ENCODE measurements at regions not wholly inside any gene's neighbourhood (a gene's known extent, or its start where the extent isn't known, plus 50 kb on each side); places are given as distances from the start of the nearest gene placed in this dataset.
A peak's percentile ranks its signal among the peaks of the same experiment; 100 is the strongest.

- Histone ChIP-seq H3K27me3 (replicated peaks; ENCODE audit: insufficient read depth) (no peaks in the 10 kb centered on the region), H3K27ac (no peak overlapping the region), H3K4me1 (ENCODE audit: control insufficient read depth in 1 of 2, low read depth in 2 of 2) (peaks cover 5 to 18% of the 10 kb centered on the region in 2 donors), H3K9me3 (no peaks in the 10 kb centered on the region), H3K4me3 (no peak overlapping the region), H3K36me3 (no peaks in the 10 kb centered on the region)
- TF ChIP-seq CTCF (IDR thresholded peaks at IDR 0.05): no peak
- DNase-seq (ENCODE audit: low spot score) (no peak), ATAC-seq (ENCODE audit: insufficient number of reproducible peaks, low FRiP score, low read depth) (no peak)
Observed at GRCh38 chr2:38474715-38475566, 97.9 kb upstream of the ATL2 start.

GRCh38 chr2:38474021-38474456 lies 97.0 kb upstream of the ATL2 start:
- Histone ChIP-seq H3K4me1 (ENCODE audit: control insufficient read depth in 1 of 2, low read depth in 2 of 2) (peaks cover 5 to 26% of the 10 kb centered on the region in 2 donors), H3K4me3 (no peak overlapping the region), H3K36me3 (no peaks in the 10 kb centered on the region), H3K27me3 (replicated peaks; ENCODE audit: insufficient read depth) (no peaks in the 10 kb centered on the region), H3K9me3 (no peaks in the 10 kb centered on the region), H3K27ac (no peak overlapping the region)
- no peak for TF ChIP-seq CTCF (IDR thresholded peaks at IDR 0.05)
- no peak for ATAC-seq (ENCODE audit: insufficient number of reproducible peaks, low FRiP score, low read depth)
- DNase-seq (ENCODE audit: low spot score): no peak

GRCh38 chr2:38473333-38474005 lies 96.4 kb upstream of the ATL2 start:
- no peak for DNase-seq (ENCODE audit: low spot score)
- Histone ChIP-seq H3K4me1 (ENCODE audit: control insufficient read depth in 1 of 2, low read depth in 2 of 2) (peaks cover 5 to 27% of the 10 kb centered on the region in 2 donors), H3K36me3 (no peaks in the 10 kb centered on the region), H3K27ac (no peak overlapping the region), H3K9me3 (no peaks in the 10 kb centered on the region), H3K4me3 (no peak overlapping the region), H3K27me3 (replicated peaks; ENCODE audit: insufficient read depth) (no peaks in the 10 kb centered on the region)
- TF ChIP-seq CTCF (IDR thresholded peaks at IDR 0.05): no peak
- no peak for ATAC-seq (ENCODE audit: insufficient number of reproducible peaks, low FRiP score, low read depth)

GRCh38 chr2:38470115-38470514 lies 93.0 kb upstream of the ATL2 start:
- DNase-seq (ENCODE audit: low spot score) (no peak), ATAC-seq (ENCODE audit: insufficient number of reproducible peaks, low FRiP score, low read depth) (no peak)
- Histone ChIP-seq H3K27me3 (replicated peaks; ENCODE audit: insufficient read depth) (no peaks in the 10 kb centered on the region), H3K4me3 (no peak overlapping the region), H3K36me3 (no peaks in the 10 kb centered on the region), H3K4me1 (ENCODE audit: control insufficient read depth in 1 of 2, low read depth in 2 of 2) (peaks cover 25 to 51% of the 10 kb centered on the region in 2 donors), H3K27ac (no peak overlapping the region), H3K9me3 (no peaks in the 10 kb centered on the region)
- TF ChIP-seq CTCF (IDR thresholded peaks at IDR 0.05): no peak

- H3K36me3 ChIP-seq: no peaks in the 10 kb centered on the region
- no peaks in the 10 kb centered on the region for H3K9me3 ChIP-seq
- TF ChIP-seq CTCF (IDR thresholded peaks at IDR 0.05): no peak
- DNase-seq (ENCODE audit: low spot score) (no peak), ATAC-seq (ENCODE audit: insufficient number of reproducible peaks, low FRiP score, low read depth) (no peak)
- no peaks in the 10 kb centered on the region for H3K27me3 ChIP-seq (replicated peaks; ENCODE audit: insufficient read depth)
- H3K4me1 ChIP-seq (ENCODE audit: control insufficient read depth in 1 of 2, low read depth in 2 of 2): peaks cover 20 to 39% of the 10 kb centered on the region in 2 donors
- H3K27ac ChIP-seq: peak overlapping the region; percentile 60 to 70
- H3K4me3 ChIP-seq: no peak overlapping the region
Observed at GRCh38 chr2:38467768-38468455, 90.8 kb upstream of the ATL2 start.

Measured in thoracic aorta (tissue), 2 donors.